Skeletal muscle satellite cell (primary cell): ENCODE measurements at regions not wholly inside any gene's neighbourhood (a gene's known extent, or its start where the extent isn't known, plus 50 kb on each side); places are given as distances from the start of the nearest gene placed in this dataset.

Experiments
- H3K27me3 ChIP-seq: 2 replicates; pipeline ENCODE4 v1.7.0; 2013; ENCODE audit warnings: low read length; ENCODE audit not compliant: control insufficient read depth, insufficient read depth
- H3K36me3 ChIP-seq: 2 replicates; pipeline ENCODE4 v1.7.0; 2013; ENCODE audit warnings: mild to moderate bottlenecking, control low read depth, low read length; ENCODE audit not compliant: insufficient read depth
- H3K4me1 ChIP-seq: 2 replicates; pipeline ENCODE4 v1.7.0; 2013; ENCODE audit warnings: low read length; ENCODE audit not compliant: control insufficient read depth, insufficient read depth
- H3K4me2 ChIP-seq: 2 replicates; pipeline ENCODE4 v1.7.0; 2013; ENCODE audit warnings: mild to moderate bottlenecking, low read length
- H3K4me3 ChIP-seq: 2 replicates; pipeline ENCODE4 v1.7.0; 2013; ENCODE audit warnings: low read length
- H3K9ac ChIP-seq: 2 replicates; pipeline ENCODE4 v1.7.0; 2013; ENCODE audit warnings: mild to moderate bottlenecking, low read depth, low read length, moderate library complexity
- H3K9me3 ChIP-seq: replicated peaks from 2 replicates; pipeline ENCODE4 v1.7.0; 2013; ENCODE audit warnings: mild to moderate bottlenecking, control low read depth, low read length

DNA sequence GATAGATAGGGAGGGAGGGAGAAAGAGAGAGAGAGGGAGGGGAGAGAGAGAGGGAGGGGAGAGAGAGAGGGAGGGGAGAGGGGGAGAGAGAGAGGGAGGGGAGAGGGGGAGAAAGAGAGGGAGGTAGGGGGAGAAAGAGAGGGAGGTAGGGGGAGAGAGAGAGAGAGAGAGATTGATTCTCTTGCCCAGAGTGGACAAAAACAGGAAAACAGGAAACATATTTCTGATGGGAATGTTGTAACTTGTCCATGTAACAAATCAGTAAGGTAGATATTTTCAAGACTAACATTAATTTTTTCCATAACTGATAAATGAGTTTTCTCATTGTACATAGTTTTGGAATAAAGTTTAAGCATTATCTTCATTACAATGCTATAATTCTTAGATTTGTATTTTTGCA lies 811.7 kb upstream of the GRAMD2B start:
- peaks cover 6% of the 10 kb centered on the region for H3K4me1 ChIP-seq
- no peak overlapping the region for H3K9ac ChIP-seq
- H3K4me2 ChIP-seq: no peak overlapping the region
- no peaks in the 10 kb centered on the region for H3K27me3 ChIP-seq
- H3K4me3 ChIP-seq: no peak overlapping the region
- H3K36me3 ChIP-seq: no peaks in the 10 kb centered on the region
- H3K9me3 ChIP-seq: no peaks in the 10 kb centered on the region

DNA sequence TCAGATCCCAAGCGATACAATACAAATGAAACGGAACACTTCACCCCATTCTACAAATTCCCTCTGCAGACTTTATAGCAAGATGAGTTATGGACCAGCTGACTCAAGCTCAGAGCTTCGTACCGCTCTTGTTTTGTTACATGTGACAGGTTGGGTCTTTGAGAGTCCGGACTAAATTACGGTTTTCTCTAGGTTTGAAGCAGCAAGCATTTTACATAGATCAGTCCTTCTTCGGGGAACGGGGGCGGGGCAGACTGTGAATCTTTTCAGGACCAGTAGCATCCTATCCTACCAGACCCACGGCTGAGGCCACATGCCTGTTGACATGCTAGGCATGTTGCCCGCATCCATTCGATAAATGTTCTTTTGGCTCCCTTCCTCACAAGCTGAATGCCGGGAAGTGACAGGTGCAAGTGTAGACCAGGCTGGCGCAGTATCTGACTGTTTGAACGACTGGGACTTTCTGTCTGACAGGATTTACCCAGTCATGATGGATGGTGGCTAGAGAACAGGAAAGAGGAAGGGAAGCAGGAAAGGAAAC lies 811.0 kb upstream of the GRAMD2B start:
- Histone ChIP-seq H3K4me1 (peaks cover 6% of the 10 kb centered on the region), H3K4me3 (no peak overlapping the region), H3K27me3 (no peaks in the 10 kb centered on the region), H3K9ac (no peak overlapping the region), H3K9me3 (no peaks in the 10 kb centered on the region), H3K4me2 (peak overlapping the region; percentile 60), H3K36me3 (no peaks in the 10 kb centered on the region)

DNA sequence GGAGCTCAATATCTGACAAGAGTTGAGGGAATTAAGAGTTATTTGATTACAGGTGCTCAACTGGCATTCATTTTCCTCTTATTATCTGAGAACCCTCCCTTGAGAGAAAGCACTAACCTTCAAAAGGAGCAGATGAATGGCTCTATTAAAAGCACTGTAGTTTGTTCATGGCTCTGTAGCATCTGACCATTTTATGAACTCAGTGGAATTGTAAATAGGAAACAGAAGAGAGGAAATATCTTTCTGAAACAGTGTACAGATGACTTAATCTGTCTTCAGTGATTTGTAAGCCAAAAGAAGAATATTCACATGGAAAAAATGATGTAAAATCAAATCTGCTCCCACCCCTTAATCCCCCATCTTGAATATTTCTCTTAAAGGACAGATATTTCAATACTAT lies 810.4 kb upstream of the GRAMD2B start:
- H3K9me3 ChIP-seq: no peaks in the 10 kb centered on the region
- H3K4me2 ChIP-seq: peak overlapping the region; percentile 60
- H3K4me1 ChIP-seq: peaks cover 6% of the 10 kb centered on the region
- H3K4me3 ChIP-seq: no peak overlapping the region
- no peaks in the 10 kb centered on the region for H3K36me3 ChIP-seq
- no peak overlapping the region for H3K9ac ChIP-seq
- no peaks in the 10 kb centered on the region for H3K27me3 ChIP-seq

DNA sequence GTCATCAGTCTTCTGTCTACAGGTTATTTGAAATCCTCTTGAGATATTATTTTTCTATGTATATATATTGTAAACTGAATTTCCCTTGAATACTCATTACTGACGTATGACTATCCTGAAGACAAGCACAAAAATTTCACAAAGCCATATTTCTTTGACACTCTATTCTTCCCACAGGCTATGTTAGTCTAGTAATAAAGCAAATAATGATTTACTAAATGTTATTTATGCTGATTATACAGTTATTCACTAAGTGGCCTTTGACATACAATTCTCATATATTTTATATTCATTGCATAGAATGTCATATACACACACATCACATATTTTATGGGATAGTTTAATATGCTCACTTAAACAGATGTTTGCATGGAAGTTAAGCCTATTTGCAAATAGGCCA lies 793.0 kb upstream of the GRAMD2B start:
- Histone ChIP-seq H3K27me3 (no peaks in the 10 kb centered on the region), H3K4me1 (no peaks in the 10 kb centered on the region), H3K4me2 (no peak overlapping the region), H3K36me3 (no peaks in the 10 kb centered on the region), H3K9me3 (no peaks in the 10 kb centered on the region), H3K4me3 (no peak overlapping the region), H3K9ac (no peak overlapping the region)

DNA sequence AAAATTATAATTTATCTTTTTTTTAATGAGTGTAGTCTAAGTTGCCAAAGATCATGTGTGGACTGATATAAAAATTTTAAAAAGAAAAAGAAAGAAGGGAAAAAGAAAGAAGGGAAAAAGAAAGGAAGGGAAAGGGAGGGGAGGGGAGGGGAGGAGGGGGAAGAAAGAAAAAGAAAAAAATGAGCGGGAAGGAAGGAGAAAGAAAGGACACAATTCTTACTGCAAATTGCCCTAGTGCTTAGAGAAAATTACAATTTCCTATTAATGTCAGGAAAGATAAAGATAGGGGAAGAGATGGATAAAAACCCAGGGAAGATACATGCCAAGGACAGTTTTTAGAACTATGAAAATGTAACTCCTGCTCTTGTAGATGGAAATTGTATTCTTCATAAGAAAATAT lies 789.7 kb upstream of the GRAMD2B start:
- Histone ChIP-seq H3K4me1 (no peaks in the 10 kb centered on the region), H3K4me2 (no peak overlapping the region), H3K9me3 (no peaks in the 10 kb centered on the region), H3K36me3 (no peaks in the 10 kb centered on the region), H3K4me3 (no peak overlapping the region), H3K27me3 (no peaks in the 10 kb centered on the region), H3K9ac (no peak overlapping the region)

DNA sequence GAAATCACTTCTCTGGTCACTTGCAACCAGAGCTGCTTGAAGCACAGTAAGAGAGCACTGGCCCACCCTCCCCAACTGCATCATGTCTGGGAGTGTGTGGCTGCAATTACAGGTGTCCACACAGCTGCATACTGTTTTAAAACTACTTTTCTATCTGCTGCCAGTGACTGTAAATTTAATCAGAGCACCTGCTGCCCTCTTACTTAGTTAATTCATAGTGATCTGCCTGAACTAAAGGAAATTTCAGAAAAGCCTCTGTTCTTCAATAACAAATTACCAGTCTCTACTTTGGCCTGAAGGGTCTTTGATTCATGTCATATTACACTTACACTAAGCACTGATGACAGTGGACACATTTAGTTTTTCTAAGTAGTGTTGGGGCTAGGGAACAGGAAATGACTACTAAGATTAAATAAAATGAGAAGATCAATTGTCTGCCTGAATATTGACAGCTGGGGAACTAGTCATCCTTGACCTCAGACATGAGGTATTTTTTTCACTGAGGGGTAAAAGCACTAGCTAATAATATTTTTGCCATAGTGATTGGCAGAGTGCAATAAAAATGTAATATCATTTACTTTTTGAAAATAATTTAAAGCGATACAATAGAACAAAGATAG lies 788.9 kb upstream of the GRAMD2B start:
- no peaks in the 10 kb centered on the region for H3K9me3 ChIP-seq
- H3K9ac ChIP-seq: no peak overlapping the region
- no peak overlapping the region for H3K4me2 ChIP-seq
- no peaks in the 10 kb centered on the region for H3K4me1 ChIP-seq
- no peaks in the 10 kb centered on the region for H3K27me3 ChIP-seq
- no peaks in the 10 kb centered on the region for H3K36me3 ChIP-seq
- H3K4me3 ChIP-seq: no peak overlapping the region

DNA sequence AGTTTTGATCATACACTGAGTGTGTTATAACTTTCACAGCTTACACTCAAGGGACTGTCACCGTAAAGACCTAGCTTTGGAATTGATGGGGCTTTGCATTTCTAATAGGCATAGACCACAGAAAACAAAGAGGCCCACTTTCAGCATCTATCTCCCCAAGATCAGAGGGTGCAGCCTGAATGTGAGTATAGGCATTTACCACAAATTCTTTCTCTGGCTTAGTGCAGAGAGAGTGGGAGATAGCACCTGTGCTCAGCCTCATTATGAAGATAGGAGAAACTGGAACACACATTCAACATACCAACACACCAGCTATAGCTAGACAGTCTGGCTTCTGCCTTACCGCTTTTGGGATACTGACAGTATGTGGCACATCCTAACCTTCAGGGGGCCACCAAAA lies 783.4 kb upstream of the GRAMD2B start:
- H3K4me2 ChIP-seq: no peak overlapping the region
- H3K9ac ChIP-seq: no peak overlapping the region

DNA sequence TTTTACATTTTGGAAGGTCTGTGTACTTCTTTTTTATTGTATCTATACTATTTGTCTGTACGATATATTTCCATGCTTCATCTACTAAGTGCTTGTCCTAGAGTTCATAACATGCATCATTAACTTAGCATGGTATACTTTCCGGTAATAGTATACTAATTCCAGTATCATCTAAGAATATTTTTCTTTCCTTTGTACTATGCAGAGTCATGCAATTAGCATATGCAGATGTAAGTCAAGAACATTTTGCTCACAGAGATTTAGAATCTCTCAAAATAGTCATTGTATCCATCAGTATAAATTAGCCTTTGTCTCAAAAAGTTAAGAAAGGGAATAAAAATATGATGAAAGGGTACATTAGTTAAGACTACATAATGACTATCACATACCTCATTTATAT lies 770.4 kb upstream of the GRAMD2B start:
- no peaks in the 10 kb centered on the region for H3K27me3 ChIP-seq
- H3K4me2 ChIP-seq: no peak overlapping the region
- no peak overlapping the region for H3K9ac ChIP-seq
- H3K4me3 ChIP-seq: no peak overlapping the region
- no peaks in the 10 kb centered on the region for H3K9me3 ChIP-seq
- H3K4me1 ChIP-seq: no peaks in the 10 kb centered on the region
- no peaks in the 10 kb centered on the region for H3K36me3 ChIP-seq

More for the DNA sequence above, 783.4 kb upstream of the GRAMD2B start:
- Histone ChIP-seq H3K9me3 (no peaks in the 10 kb centered on the region), H3K4me3 (no peak overlapping the region), H3K27me3 (no peaks in the 10 kb centered on the region), H3K4me1 (no peaks in the 10 kb centered on the region), H3K36me3 (no peaks in the 10 kb centered on the region)

DNA sequence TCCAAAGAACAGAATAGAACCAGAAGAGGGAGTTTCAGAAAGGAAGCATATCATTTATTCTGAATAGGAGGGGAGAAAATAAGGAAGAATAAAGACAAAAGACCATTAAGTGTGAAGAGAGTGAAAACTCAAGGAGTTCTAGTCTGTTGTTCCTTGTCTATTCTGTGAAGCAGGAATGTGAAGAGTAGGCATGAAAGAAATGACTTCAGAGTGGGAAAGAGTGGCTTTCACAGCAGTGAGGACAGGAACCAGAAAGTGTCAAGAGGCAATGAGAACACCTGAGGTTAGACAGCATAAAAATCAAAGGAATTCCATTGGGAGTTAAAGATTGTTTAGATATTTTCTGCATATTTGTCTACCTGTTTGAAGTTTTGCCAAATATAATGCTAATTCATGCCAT lies 768.8 kb upstream of the GRAMD2B start:
- no peak overlapping the region for H3K9ac ChIP-seq
- no peak overlapping the region for H3K4me2 ChIP-seq
- H3K27me3 ChIP-seq: no peaks in the 10 kb centered on the region
- H3K4me1 ChIP-seq: peaks cover under 1% of the 10 kb centered on the region
- no peaks in the 10 kb centered on the region for H3K36me3 ChIP-seq
- H3K9me3 ChIP-seq: no peaks in the 10 kb centered on the region
- H3K4me3 ChIP-seq: no peak overlapping the region

DNA sequence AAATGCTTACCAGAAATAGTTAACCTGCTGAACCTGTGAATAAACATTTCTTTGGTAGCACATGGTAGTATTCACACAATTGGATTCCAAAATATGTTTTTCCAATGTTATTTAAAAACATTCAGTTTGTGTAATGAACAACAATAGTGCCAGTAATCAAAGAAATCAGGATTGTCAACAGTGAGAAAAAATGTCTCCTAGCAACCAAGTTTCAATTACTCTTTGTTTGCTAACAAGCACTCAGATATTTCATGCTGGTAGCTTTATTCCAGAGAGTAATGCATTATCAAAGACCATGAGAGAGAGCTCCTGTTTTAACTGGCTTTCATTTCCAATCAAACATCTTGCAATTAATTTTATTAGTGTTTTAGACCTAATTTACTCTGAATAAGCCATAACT lies 768.1 kb upstream of the GRAMD2B start:
- Histone ChIP-seq H3K4me2 (no peak overlapping the region), H3K9me3 (no peaks in the 10 kb centered on the region), H3K4me1 (peaks cover 8% of the 10 kb centered on the region)

DNA sequence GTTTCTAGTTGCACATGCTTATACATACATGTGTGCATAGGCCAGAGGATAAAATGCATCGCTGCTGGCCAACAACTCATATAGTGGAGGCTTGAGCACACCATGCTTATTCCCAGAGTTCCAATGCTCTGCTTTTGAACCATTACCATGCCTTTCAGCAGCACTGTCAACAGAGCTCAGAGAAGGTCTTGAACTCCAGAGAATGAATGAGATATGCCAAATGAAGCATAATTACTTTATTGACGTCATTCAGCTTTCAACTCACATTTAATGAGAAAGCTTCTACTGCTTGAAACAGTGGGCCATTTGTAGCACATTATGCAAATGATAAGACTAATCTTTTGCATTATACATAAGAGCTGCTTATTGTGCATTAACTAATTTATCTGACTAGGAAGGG lies 765.3 kb upstream of the GRAMD2B start:
- Histone ChIP-seq H3K4me3 (no peak overlapping the region), H3K9ac (no peak overlapping the region), H3K27me3 (no peaks in the 10 kb centered on the region), H3K36me3 (no peaks in the 10 kb centered on the region), H3K4me1 (peaks cover 13% of the 10 kb centered on the region), H3K9me3 (no peaks in the 10 kb centered on the region), H3K4me2 (no peak overlapping the region)

More for the DNA sequence above, 768.1 kb upstream of the GRAMD2B start:
- H3K9ac ChIP-seq: no peak overlapping the region
- H3K36me3 ChIP-seq: no peaks in the 10 kb centered on the region
- no peaks in the 10 kb centered on the region for H3K27me3 ChIP-seq
- no peak overlapping the region for H3K4me3 ChIP-seq

DNA sequence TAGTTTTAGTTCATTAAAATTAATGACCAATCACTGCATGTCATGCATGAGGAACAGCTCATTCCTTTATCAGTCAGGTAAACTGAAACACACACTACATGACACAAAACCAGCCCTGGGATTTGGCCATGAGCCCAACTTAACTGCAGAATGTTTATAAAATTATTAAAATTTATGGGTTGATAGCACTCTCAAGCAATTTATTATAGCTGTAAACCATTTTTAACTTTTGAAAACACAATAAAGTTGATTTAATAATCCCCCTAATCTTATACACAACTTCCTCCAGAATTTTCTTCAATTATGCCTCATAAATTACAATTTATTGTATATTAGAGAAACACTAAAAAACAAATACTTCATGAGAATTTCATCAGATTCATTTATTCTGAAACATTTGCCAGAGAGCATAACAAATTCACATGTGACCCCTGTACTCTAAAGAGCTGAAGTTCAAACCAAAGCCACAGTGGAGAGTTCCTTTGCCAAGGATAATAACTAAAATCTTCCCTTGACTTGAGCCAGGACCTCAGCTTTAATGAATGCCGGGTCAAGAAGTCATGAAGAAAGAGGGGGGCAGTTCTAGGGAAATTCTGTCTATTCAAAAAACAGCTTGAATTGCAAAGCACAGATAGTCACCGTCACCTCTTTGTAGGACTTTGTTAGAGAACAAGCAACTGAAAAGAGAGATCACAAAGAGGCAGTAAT lies 763.7 kb upstream of the GRAMD2B start:
- H3K9me3 ChIP-seq: no peaks in the 10 kb centered on the region
- H3K27me3 ChIP-seq: no peaks in the 10 kb centered on the region
- H3K36me3 ChIP-seq: no peaks in the 10 kb centered on the region
- no peak overlapping the region for H3K9ac ChIP-seq
- H3K4me3 ChIP-seq: no peak overlapping the region
- H3K4me1 ChIP-seq: peaks cover 13% of the 10 kb centered on the region
- no peak overlapping the region for H3K4me2 ChIP-seq
